CD4-positive, alpha-beta T cell treated with Interleukin-12 subunit alpha and Interleukin-12 subunit beta, for 1 hour (primary cell): ENCODE measurements at regions not wholly inside any gene's neighbourhood (a gene's known extent, or its start where the extent isn't known, plus 50 kb on each side); places are given as distances from the start of the nearest gene placed in this dataset.
"Not testable (repeated sequence)": the region's sequence is repeated elsewhere in the genome, so short reads cannot be mapped to it uniquely, and the experiment has no call there.

Experiments used
- DNase-seq: peaks from one replicate; pipeline ENCODE4 v3.0.0-alpha.2; 2020

- DNase-seq = no peak
Measured at GRCh38 chr5:118551716-118552115, 436.6 kb downstream of the DTWD2 start.

GRCh38 chr5:118551031-118551430 is 437.3 kb downstream of the DTWD2 start:
- DNase-seq = no peak

GRCh38 chr5:118548761-118549720 is 439.3 kb downstream of the DTWD2 start:
- DNase-seq = no peak

- DNase-seq = no peak
Measured at GRCh38 chr5:118545470-118545869, 442.9 kb downstream of the DTWD2 start.

- no peak for DNase-seq
Measured at GRCh38 chr5:118544887-118545449, 443.4 kb downstream of the DTWD2 start.

- no peak for DNase-seq
Measured at GRCh38 chr5:118533923-118534322, 454.4 kb downstream of the DTWD2 start.

GRCh38 chr5:118533156-118533555 is 455.2 kb downstream of the DTWD2 start:
- DNase-seq = no peak

GRCh38 chr5:118531276-118531675 is 457.1 kb downstream of the DTWD2 start:
- no peak for DNase-seq

GRCh38 chr5:118529361-118530144 is 458.8 kb downstream of the DTWD2 start:
- DNase-seq = no peak

- DNase-seq = no peak
Measured at GRCh38 chr5:118522626-118523025, 465.7 kb downstream of the DTWD2 start.

- DNase-seq = no peak
Measured at GRCh38 chr5:118520771-118521415, 467.5 kb downstream of the DTWD2 start.

GRCh38 chr5:118519466-118519865 is 468.9 kb downstream of the DTWD2 start:
- DNase-seq = no peak

- no peak for DNase-seq
Measured at GRCh38 chr5:118518720-118519119, 469.6 kb downstream of the DTWD2 start.

GRCh38 chr5:118511846-118512245 is 476.5 kb downstream of the DTWD2 start:
- DNase-seq = no peak

- no peak for DNase-seq
Measured at GRCh38 chr5:118506217-118506852, 482.0 kb downstream of the DTWD2 start.

- not testable (repeated sequence) for DNase-seq
Measured at GRCh38 chr5:118502232-118502631, 486.1 kb downstream of the DTWD2 start.

- DNase-seq = no peak
Measured at GRCh38 chr5:118491351-118491750, 497.0 kb downstream of the DTWD2 start.

- no peak for DNase-seq
Measured at GRCh38 chr5:118486647-118487225, 501.6 kb downstream of the DTWD2 start.

GRCh38 chr5:118479285-118479684 is 509.1 kb downstream of the DTWD2 start:
- DNase-seq = no peak

- DNase-seq = no peak
Measured at GRCh38 chr5:118478852-118479251, 509.5 kb downstream of the DTWD2 start.

GRCh38 chr5:118468085-118468484 is 520.3 kb downstream of the DTWD2 start:
- DNase-seq = no peak

- DNase-seq = no peak
Measured at GRCh38 chr5:118467103-118467502, 521.2 kb downstream of the DTWD2 start.
